Karpas-422 (cell line): ENCODE measurements at regions not wholly inside any gene's neighbourhood (a gene's known extent, or its start where the extent isn't known, plus 50 kb on each side); places are given as distances from the start of the nearest gene placed in this dataset. TPM values are rescaled to one million over a fixed set of nuclear protein-coding genes. Genes with fewer than 3 reads are reported as not detected.

ENCODE experiments used
- DNase-seq: peaks from one replicate; pipeline ENCODE4 v3.0.0-alpha.2; 2015
- H2AFZ ChIP-seq: fragments of 200-600 bp; sonication (generic); 2 replicates; pipeline ENCODE4 v1.6.1; 2014; ENCODE audit warnings: antibody characterized with exemption, low read length, mixed read lengths
- H3K27ac ChIP-seq: fragments of 200-600 bp; sonication (generic); 2 replicates; pipeline ENCODE4 v1.5.1; 2014; ENCODE audit warnings: mild to moderate bottlenecking, low read length, moderate library complexity
- H3K27me3 ChIP-seq: fragments of 200-600 bp; sonication (generic); 2 replicates; pipeline ENCODE4 v1.6.1; 2014; ENCODE audit warnings: low read length, mixed read lengths
- H3K36me3 ChIP-seq: fragments of 200-600 bp; sonication (generic); 2 replicates; pipeline ENCODE4 v1.6.1; 2014; ENCODE audit warnings: low read length, mixed read lengths; ENCODE audit not compliant: insufficient read depth
- H3K4me1 ChIP-seq: fragments of 200-600 bp; sonication (generic); 2 replicates; pipeline ENCODE4 v1.6.1; 2014; ENCODE audit warnings: mild to moderate bottlenecking, low read length, mixed read lengths
- H3K4me2 ChIP-seq: fragments of 200-600 bp; sonication (generic); 2 replicates; pipeline ENCODE4 v1.6.1; 2014; ENCODE audit warnings: low read length, low read depth, mild to moderate bottlenecking; ENCODE audit not compliant: poor library complexity, severe bottlenecking
- H3K4me3 ChIP-seq: fragments of 200-600 bp; sonication (generic); 2 replicates; pipeline ENCODE4 v1.5.1; 2014; ENCODE audit warnings: mild to moderate bottlenecking, antibody characterized with exemption, low read length, mixed read lengths
- H3K79me2 ChIP-seq: fragments of 200-600 bp; sonication (generic); 2 replicates; pipeline ENCODE4 v1.6.1; 2014; ENCODE audit warnings: mild to moderate bottlenecking, low read length, mixed read lengths
- H3K9ac ChIP-seq: fragments of 200-600 bp; sonication (generic); 2 replicates; pipeline ENCODE4 v1.6.0; 2014; ENCODE audit warnings: low read length
- H3K9me2 ChIP-seq: fragments of 200-600 bp; sonication (generic), shearing (Covaris generic); replicated peaks from 2 replicates; pipeline ENCODE4 v1.6.0; 2014; ENCODE audit warnings: mild to moderate bottlenecking, low read length, moderate library complexity; ENCODE audit not compliant: insufficient read depth
- H3K9me3 ChIP-seq: fragments of 300-700, 200-600 bp; sonication (generic); 2 replicates; pipeline ENCODE4 v1.6.1; 2014; ENCODE audit warnings: low read length, mixed read lengths
- H4K20me1 ChIP-seq: fragments of 200-600 bp; sonication (generic); 2 replicates; pipeline ENCODE4 v1.6.1; 2014; ENCODE audit warnings: mild to moderate bottlenecking, antibody characterized with exemption, low read length, low read depth; ENCODE audit not compliant: insufficient read depth
- small RNA-seq: library from RNA; depleted of rRNA; stranded (forward); fragments of <200 nt; gene quantifications from one replicate; pipeline ENCODE3, GENCODE V24; 2014

- Histone ChIP-seq H4K20me1 (no peaks in the 10 kb centered on the region), H2AFZ (no peak overlapping the region), H3K9me3 (no peaks in the 10 kb centered on the region), H3K9ac (no peak overlapping the region), H3K27ac (no peak overlapping the region), H3K79me2 (no peaks in the 10 kb centered on the region), H3K36me3 (no peaks in the 10 kb centered on the region), H3K4me3 (no peak overlapping the region), H3K4me2 (no peak overlapping the region), H3K27me3 (no peaks in the 10 kb centered on the region), H3K4me1 (no peaks in the 10 kb centered on the region), H3K9me2 (no peaks in the 10 kb centered on the region)
- no peak for DNase-seq
These were observed 57.3 kb upstream of the SPON1 start for GRCh38 chr11:13905137-13905781.

DNA sequence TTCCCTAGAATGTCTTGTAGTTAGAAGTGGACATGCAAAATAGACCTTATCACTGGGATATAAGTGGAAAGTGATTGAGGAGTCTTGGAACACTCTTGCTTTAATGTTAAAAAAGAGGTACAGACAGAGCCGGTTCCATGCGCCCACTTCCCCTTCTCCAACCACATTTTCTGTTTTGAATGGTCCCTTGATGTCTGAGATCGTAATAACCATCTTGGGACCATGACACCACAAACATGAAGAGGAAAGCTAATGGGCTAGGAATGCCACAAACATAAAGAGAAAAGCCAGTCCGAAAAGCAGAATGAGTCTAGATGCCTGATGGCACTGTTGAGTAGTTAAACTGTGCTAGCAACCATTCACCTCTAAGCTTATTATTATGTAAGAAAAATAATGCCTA, 54.8 kb upstream of the SPON1 start:
- Histone ChIP-seq H3K4me1 (no peaks in the 10 kb centered on the region), H3K27me3 (no peaks in the 10 kb centered on the region), H2AFZ (no peak overlapping the region), H3K36me3 (no peaks in the 10 kb centered on the region), H4K20me1 (no peaks in the 10 kb centered on the region), H3K79me2 (no peaks in the 10 kb centered on the region), H3K9ac (no peak overlapping the region), H3K4me2 (no peak overlapping the region), H3K27ac (no peak overlapping the region), H3K4me3 (no peak overlapping the region), H3K9me2 (no peaks in the 10 kb centered on the region), H3K9me3 (no peaks in the 10 kb centered on the region)
- no peak for DNase-seq

- no peaks in the 10 kb centered on the region for H3K4me1 ChIP-seq
- no peaks in the 10 kb centered on the region for H3K36me3 ChIP-seq
- no peak overlapping the region for H2AFZ ChIP-seq
- H3K9me2 ChIP-seq = no peaks in the 10 kb centered on the region
- no peak overlapping the region for H3K27ac ChIP-seq
- H4K20me1 ChIP-seq = no peaks in the 10 kb centered on the region
- no peak for DNase-seq
- H3K9ac ChIP-seq = no peak overlapping the region
- H3K79me2 ChIP-seq = no peaks in the 10 kb centered on the region
- no peaks in the 10 kb centered on the region for H3K9me3 ChIP-seq
- no peak overlapping the region for H3K4me3 ChIP-seq
- H3K27me3 ChIP-seq = no peaks in the 10 kb centered on the region
- H3K4me2 ChIP-seq = no peak overlapping the region
These were observed 54.0 kb upstream of the SPON1 start for GRCh38 chr11:13908535-13908934.

Small RNA genes in the stretch of these regions (small RNA-seq; reads per million reads assigned to genes)
- gene RNA5SP331 = not detected
